ENCODE measurements at regions not wholly inside any gene's neighbourhood (a gene's known extent, or its start where the extent isn't known, plus 50 kb on each side); places are given as distances from the start of the nearest gene placed in this dataset.

DNA sequence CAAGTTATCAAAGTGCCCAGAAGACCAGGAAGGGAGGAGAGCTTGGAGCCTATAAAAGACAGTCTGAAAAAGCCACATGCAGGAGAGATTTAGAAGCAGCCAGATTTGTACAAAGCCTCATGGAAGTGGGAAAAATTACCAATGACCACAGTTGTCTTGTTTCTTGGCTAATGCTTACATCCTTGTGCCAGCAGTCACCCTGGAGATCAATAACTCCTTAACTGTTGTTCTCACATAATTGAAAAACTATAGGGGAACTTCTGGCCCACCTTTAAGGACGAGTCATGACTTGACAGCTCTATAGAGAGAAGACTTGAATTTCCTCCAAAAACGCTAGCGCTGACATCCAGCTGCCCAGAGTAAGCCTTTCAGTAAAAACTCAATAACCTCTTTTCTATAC, 313.1 kb downstream of the GALC start:
- Mint-ChIP-seq H3K27me3 (ENCODE audit: unreplicated experiment) (no peaks in the 10 kb centered on the region), H3K4me1 (ENCODE audit: unreplicated experiment) (no peaks in the 10 kb centered on the region), H3K4me3 (ENCODE audit: unreplicated experiment) (no peak overlapping the region), H3K27ac (ENCODE audit: unreplicated experiment) (no peak overlapping the region), H3K9me3 (ENCODE audit: unreplicated experiment) (peaks cover 25% of the 10 kb centered on the region), H3K36me3 (ENCODE audit: unreplicated experiment) (no peaks in the 10 kb centered on the region)
- no peak for DNase-seq (ENCODE audit: extremely low spot score, unreplicated experiment)
- TF ChIP-seq, protein P1, sequence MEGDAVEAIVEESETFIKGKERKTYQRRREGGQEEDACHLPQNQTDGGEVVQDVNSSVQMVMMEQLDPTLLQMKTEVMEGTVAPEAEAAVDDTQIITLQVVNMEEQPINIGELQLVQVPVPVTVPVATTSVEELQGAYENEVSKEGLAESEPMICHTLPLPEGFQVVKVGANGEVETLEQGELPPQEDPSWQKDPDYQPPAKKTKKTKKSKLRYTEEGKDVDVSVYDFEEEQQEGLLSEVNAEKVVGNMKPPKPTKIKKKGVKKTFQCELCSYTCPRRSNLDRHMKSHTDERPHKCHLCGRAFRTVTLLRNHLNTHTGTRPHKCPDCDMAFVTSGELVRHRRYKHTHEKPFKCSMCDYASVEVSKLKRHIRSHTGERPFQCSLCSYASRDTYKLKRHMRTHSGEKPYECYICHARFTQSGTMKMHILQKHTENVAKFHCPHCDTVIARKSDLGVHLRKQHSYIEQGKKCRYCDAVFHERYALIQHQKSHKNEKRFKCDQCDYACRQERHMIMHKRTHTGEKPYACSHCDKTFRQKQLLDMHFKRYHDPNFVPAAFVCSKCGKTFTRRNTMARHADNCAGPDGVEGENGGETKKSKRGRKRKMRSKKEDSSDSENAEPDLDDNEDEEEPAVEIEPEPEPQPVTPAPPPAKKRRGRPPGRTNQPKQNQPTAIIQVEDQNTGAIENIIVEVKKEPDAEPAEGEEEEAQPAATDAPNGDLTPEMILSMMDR (IDR thresholded peaks at IDR 0.05), result no peak

DNA sequence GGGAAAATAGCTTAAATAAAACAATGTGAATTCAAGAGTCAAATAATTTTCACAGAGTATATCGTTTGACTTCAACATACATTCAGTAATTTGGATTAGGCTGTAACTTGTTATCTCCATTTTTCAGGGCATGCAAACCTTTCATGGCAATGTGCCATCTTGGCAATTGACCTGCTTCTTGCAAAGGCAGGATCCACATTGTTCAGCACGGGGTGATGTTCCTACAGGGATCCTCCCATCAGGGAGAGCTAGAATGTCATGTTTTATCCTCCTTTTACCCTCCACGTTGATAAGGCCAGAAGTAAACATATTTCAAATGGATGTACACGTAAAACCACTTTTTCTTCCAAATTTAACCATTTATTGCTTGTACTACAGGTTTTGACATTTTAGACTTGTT, 314.4 kb downstream of the GALC start:
- H3K27me3 Mint-ChIP-seq (ENCODE audit: unreplicated experiment), result no peaks in the 10 kb centered on the region
- no peak overlapping the region for H3K27ac Mint-ChIP-seq (ENCODE audit: unreplicated experiment)
- no peak overlapping the region for H3K4me3 Mint-ChIP-seq (ENCODE audit: unreplicated experiment)
- H3K36me3 Mint-ChIP-seq (ENCODE audit: unreplicated experiment), result no peaks in the 10 kb centered on the region
- TF ChIP-seq, protein P1 (IDR thresholded peaks at IDR 0.05), result no peak
- no peaks in the 10 kb centered on the region for H3K4me1 Mint-ChIP-seq (ENCODE audit: unreplicated experiment)
- peaks cover 21% of the 10 kb centered on the region for H3K9me3 Mint-ChIP-seq (ENCODE audit: unreplicated experiment)
- DNase-seq (ENCODE audit: extremely low spot score, unreplicated experiment), result no peak

DNA sequence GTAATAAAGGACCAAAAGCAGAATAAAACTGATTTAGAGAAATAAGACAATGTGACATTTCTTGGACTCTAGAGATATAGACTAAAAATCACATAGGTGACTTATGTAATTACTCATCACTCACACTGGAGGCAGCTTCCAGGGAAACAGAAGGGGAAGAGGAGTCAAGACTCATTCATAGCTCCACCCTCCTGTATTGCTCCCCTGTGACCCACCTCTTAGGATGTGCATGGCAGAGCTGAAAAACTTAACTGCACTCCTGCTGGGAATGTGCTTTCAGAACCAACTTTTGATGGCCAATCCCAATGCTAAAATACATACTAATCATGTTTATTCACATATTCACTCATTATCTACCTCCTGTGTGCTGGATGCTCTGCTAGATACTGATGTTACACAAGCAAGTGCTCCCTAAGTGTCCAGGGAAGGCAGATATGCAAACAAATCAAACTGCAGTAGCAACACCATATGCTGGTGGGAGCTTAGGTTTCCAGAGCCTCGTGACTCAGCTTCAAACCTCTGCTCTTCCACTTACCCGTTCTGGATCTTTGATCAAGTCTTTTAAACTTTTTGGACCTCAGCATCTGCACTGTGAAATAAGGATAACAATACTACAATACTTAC, 316.1 kb downstream of the GALC start:
- TF ChIP-seq, protein P1 (IDR thresholded peaks at IDR 0.05), result no peak

DNA sequence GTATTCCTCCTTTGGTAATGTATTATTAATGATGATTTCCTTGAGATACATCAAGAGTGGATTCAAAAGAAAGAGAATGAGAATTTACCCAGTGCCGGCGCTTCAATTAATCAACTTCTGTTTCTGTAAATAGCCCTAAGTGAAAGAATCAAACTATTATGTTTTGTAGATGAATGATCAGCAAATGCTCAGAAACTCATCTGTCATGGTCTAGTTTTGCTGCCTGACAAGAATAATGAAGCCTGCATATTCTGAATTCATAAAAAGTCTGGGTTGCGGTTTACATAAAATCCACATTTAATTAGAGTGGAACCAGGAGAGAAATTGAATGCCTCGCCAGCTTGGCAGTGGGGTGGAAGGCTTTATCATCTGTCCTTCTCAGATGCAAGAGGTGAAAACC, 325.3 kb downstream of the GALC start:
- Mint-ChIP-seq H3K27ac (ENCODE audit: unreplicated experiment) (no peak overlapping the region), H3K4me1 (ENCODE audit: unreplicated experiment) (no peaks in the 10 kb centered on the region), H3K27me3 (ENCODE audit: unreplicated experiment) (no peaks in the 10 kb centered on the region), H3K36me3 (ENCODE audit: unreplicated experiment) (no peaks in the 10 kb centered on the region), H3K4me3 (ENCODE audit: unreplicated experiment) (no peak overlapping the region), H3K9me3 (ENCODE audit: unreplicated experiment) (peaks cover 34% of the 10 kb centered on the region)
- TF ChIP-seq, protein P1 (IDR thresholded peaks at IDR 0.05), result no peak
- no peak for DNase-seq (ENCODE audit: extremely low spot score, unreplicated experiment)

More for the DNA sequence above, 316.1 kb downstream of the GALC start:
- DNase-seq (ENCODE audit: extremely low spot score, unreplicated experiment), result no peak
- Mint-ChIP-seq H3K4me1 (ENCODE audit: unreplicated experiment) (no peaks in the 10 kb centered on the region), H3K36me3 (ENCODE audit: unreplicated experiment) (no peaks in the 10 kb centered on the region), H3K27ac (ENCODE audit: unreplicated experiment) (no peak overlapping the region), H3K4me3 (ENCODE audit: unreplicated experiment) (no peak overlapping the region), H3K9me3 (ENCODE audit: unreplicated experiment) (peaks cover 14% of the 10 kb centered on the region), H3K27me3 (ENCODE audit: unreplicated experiment) (no peaks in the 10 kb centered on the region)

DNA sequence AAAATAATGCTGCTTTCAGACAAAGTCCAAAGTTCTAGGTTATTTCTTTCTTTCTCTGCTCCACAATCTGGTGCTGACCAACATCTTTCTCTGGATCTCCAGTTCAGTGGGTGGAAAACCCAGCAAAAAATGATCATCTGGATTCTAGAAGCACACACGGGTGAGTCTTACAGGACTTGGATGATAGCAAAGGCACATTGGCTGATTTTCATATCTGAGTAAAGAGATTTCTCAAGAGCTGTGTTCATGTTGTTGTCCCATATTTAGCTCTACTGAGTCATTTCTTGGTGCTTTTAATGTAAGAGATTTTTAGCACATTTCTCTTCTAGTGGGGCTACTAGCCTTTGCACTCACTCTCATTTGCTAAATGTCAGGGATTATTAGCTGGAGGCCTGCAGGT, 336.7 kb downstream of the GALC start:
- no peaks in the 10 kb centered on the region for H3K36me3 Mint-ChIP-seq (ENCODE audit: unreplicated experiment)
- no peak overlapping the region for H3K4me3 Mint-ChIP-seq (ENCODE audit: unreplicated experiment)
- H3K27me3 Mint-ChIP-seq (ENCODE audit: unreplicated experiment), result no peaks in the 10 kb centered on the region
- TF ChIP-seq, protein P1 (IDR thresholded peaks at IDR 0.05), result no peak
- H3K27ac Mint-ChIP-seq (ENCODE audit: unreplicated experiment), result no peak overlapping the region
- H3K4me1 Mint-ChIP-seq (ENCODE audit: unreplicated experiment), result no peaks in the 10 kb centered on the region
- H3K9me3 Mint-ChIP-seq (ENCODE audit: unreplicated experiment), result peaks cover 33% of the 10 kb centered on the region
- no peak for DNase-seq (ENCODE audit: extremely low spot score, unreplicated experiment)

Data from osteocyte (in vitro differentiated cells).